T1000 (cell line): ENCODE measurements at regions not wholly inside any gene's neighbourhood (a gene's known extent, or its start where the extent isn't known, plus 50 kb on each side); places are given as distances from the start of the nearest gene placed in this dataset.

Experiments used
- DNase-seq: peaks from one replicate; lab custom pipeline; 2025; ENCODE audit warnings: mixed read lengths; lab: John Stamatoyannopoulos, UW

- DNase-seq, result no peak
These were observed 113.7 kb upstream of the DPYD start for GRCh38 chr1:98034505-98034904.

GRCh38 chr1:98032958-98033357 is 112.1 kb upstream of the DPYD start:
- no peak for DNase-seq

GRCh38 chr1:98030976-98031375 is 110.1 kb upstream of the DPYD start:
- DNase-seq, result no peak

- no peak for DNase-seq
These were observed 109.6 kb upstream of the DPYD start for GRCh38 chr1:98030483-98030882.

- no peak for DNase-seq
These were observed 108.0 kb upstream of the DPYD start for GRCh38 chr1:98028800-98029199.

GRCh38 chr1:98027103-98027705 is 106.4 kb upstream of the DPYD start:
- DNase-seq, result no peak

- DNase-seq, result no peak
These were observed 105.0 kb upstream of the DPYD start for GRCh38 chr1:98025858-98026257.

- DNase-seq, result no peak
These were observed 100.3 kb upstream of the DPYD start for GRCh38 chr1:98021126-98021525.

- no peak for DNase-seq
These were observed 98.9 kb upstream of the DPYD start for GRCh38 chr1:98019747-98020146.

- no peak for DNase-seq
These were observed 97.2 kb upstream of the DPYD start for GRCh38 chr1:98018074-98018473.

- DNase-seq, result no peak
These were observed 96.3 kb upstream of the DPYD start for GRCh38 chr1:98017184-98017583.

- no peak for DNase-seq
These were observed 87.5 kb upstream of the DPYD start for GRCh38 chr1:98008373-98008772.

- no peak for DNase-seq
These were observed 84.6 kb upstream of the DPYD start for GRCh38 chr1:98005326-98006010.

- DNase-seq, result no peak
These were observed 82.6 kb upstream of the DPYD start for GRCh38 chr1:98003442-98003841.

- no peak for DNase-seq
These were observed 81.5 kb upstream of the DPYD start for GRCh38 chr1:98002288-98002687.

- DNase-seq, result no peak
These were observed 80.9 kb upstream of the DPYD start for GRCh38 chr1:98001764-98002163.

- no peak for DNase-seq
These were observed 78.5 kb upstream of the DPYD start for GRCh38 chr1:97999320-97999719.

GRCh38 chr1:97996880-97997279 is 76.0 kb upstream of the DPYD start:
- no peak for DNase-seq

- DNase-seq, result no peak
These were observed 68.4 kb upstream of the DPYD start for GRCh38 chr1:97989094-97989680.

- DNase-seq, result no peak
These were observed 65.5 kb upstream of the DPYD start for GRCh38 chr1:97986041-97987005.

- DNase-seq, result no peak
These were observed 62.3 kb upstream of the DPYD start for GRCh38 chr1:97983126-97983525.

- DNase-seq, result no peak
These were observed 59.7 kb upstream of the DPYD start for GRCh38 chr1:97980530-97980929.
